GM23338 (cell line): ENCODE measurements at regions not wholly inside any gene's neighbourhood (a gene's known extent, or its start where the extent isn't known, plus 50 kb on each side); places are given as distances from the start of the nearest gene placed in this dataset.

Experiments used
- ATAC-seq: fragments of 200-7000 bp; cut with Tn5 transposase; 3 replicates; pipeline ENCODE4 v1.9.1; 2020
- DNase-seq: peaks from one replicate; pipeline ENCODE4 v3.0.0-alpha.2; 2015; ENCODE audit warnings: low spot score
- H2AFZ ChIP-seq: fragments of 200-600 bp; sonication (generic); 2 replicates; pipeline ENCODE4 v1.8.0; 2016; ENCODE audit warnings: antibody characterized with exemption, mild to moderate bottlenecking, moderate library complexity
- H3F3A ChIP-seq: fragments of 200-600 bp; sonication (generic); replicated peaks from 2 replicates; pipeline ENCODE4 v1.8.0; 2017; ENCODE audit warnings: antibody characterized with exemption, mixed run types, low read depth
- H3K27ac ChIP-seq: fragments of 200-600 bp; sonication (generic); 2 replicates; pipeline ENCODE4 v1.6.1; 2016; ENCODE audit warnings: low read depth
- H3K27me3 ChIP-seq: fragments of 200-600 bp; sonication (generic); 2 replicates; pipeline ENCODE4 v1.8.0; 2016; ENCODE audit warnings: mild to moderate bottlenecking, mixed run types, moderate library complexity; ENCODE audit not compliant: insufficient read depth
- H3K36me3 ChIP-seq: fragments of 200-600 bp; sonication (generic); 2 replicates; pipeline ENCODE4 v1.8.0; 2016; ENCODE audit warnings: mild to moderate bottlenecking; ENCODE audit not compliant: insufficient read depth
- H3K4me1 ChIP-seq: fragments of 200-600 bp; sonication (generic); 2 replicates; pipeline ENCODE4 v1.8.0; 2016; ENCODE audit warnings: mild to moderate bottlenecking, moderate library complexity; ENCODE audit not compliant: insufficient read depth
- H3K4me2 ChIP-seq: fragments of 200-600 bp; sonication (generic); 2 replicates; pipeline ENCODE4 v1.7.1; 2017; ENCODE audit warnings: mixed run types
- H3K4me3 ChIP-seq: fragments of 200-600 bp; sonication (generic); 2 replicates; pipeline ENCODE4 v1.6.1; 2016; ENCODE audit warnings: mixed run types
- H3K79me2 ChIP-seq: fragments of 200-600 bp; sonication (generic); replicated peaks from 2 replicates; pipeline ENCODE4 v1.8.0; 2017; ENCODE audit warnings: mild to moderate bottlenecking; ENCODE audit not compliant: insufficient read depth
- H3K9me2 ChIP-seq: fragments of 200-600 bp; sonication (generic); 2 replicates; pipeline ENCODE4 v1.8.0; 2017; ENCODE audit not compliant: insufficient read depth
- H4K20me1 ChIP-seq: fragments of 200-600 bp; sonication (generic); replicated peaks from 2 replicates; pipeline ENCODE4 v1.8.0; 2017; ENCODE audit warnings: mild to moderate bottlenecking; ENCODE audit not compliant: insufficient read depth
- H3K27ac Mint-ChIP-seq: 2 replicates; pipeline ENCODE4 v1.8.0; 2020; ENCODE audit warnings: inconsistent platforms, mild to moderate bottlenecking, moderate library complexity, mixed read lengths
- H3K27me3 Mint-ChIP-seq: 3 replicates; pipeline ENCODE4 v1.8.0; 2022; ENCODE audit warnings: low read depth, mild to moderate bottlenecking, moderate library complexity, mixed read lengths, inconsistent platforms; ENCODE audit not compliant: insufficient read depth, poor library complexity
- H3K36me3 Mint-ChIP-seq: 3 replicates; pipeline ENCODE4 v1.8.0; 2021; ENCODE audit warnings: low read depth, mild to moderate bottlenecking, inconsistent platforms, moderate library complexity, mixed read lengths
- H3K4me1 Mint-ChIP-seq: 3 replicates; pipeline ENCODE4 v1.8.0; 2020; ENCODE audit warnings: mild to moderate bottlenecking, inconsistent platforms, mixed read lengths
- H3K4me3 Mint-ChIP-seq: 3 replicates; pipeline ENCODE4 v1.8.0; 2021; ENCODE audit warnings: moderate library complexity, mild to moderate bottlenecking, inconsistent platforms, mixed read lengths
- H3K9me3 Mint-ChIP-seq: 3 replicates; pipeline ENCODE4 v1.8.0; 2020; ENCODE audit warnings: moderate library complexity, mild to moderate bottlenecking, inconsistent platforms, mixed read lengths
- CREB1 ChIP-seq: fragments of 250-450 bp; sonication (Bioruptor Pico); IDR thresholded peaks from 2 replicates; pipeline ENCODE4 v1.5.0; 2020; ENCODE audit warnings: low read depth, mild to moderate bottlenecking, moderate library complexity
- CTCF ChIP-seq, 2 experiments: fragments of 200-600 bp in 1 of 2; sonication (generic) in 1 of 2; conservative IDR thresholded peaks; 2 replicates each; pipeline versions ENCODE4 v1.5.1 to v1.6.1; 2016 to 2017; ENCODE audit warnings: antibody characterized with exemption in 2 of 2, low read depth in 2 of 2, mild to moderate bottlenecking in 2 of 2, moderate library complexity in 1 of 2
- EZH2phosphoT487 ChIP-seq: fragments of 200-600 bp; sonication (generic); IDR thresholded peaks from one replicate; pipeline ENCODE4 v1.8.1; 2018; ENCODE audit warnings: antibody characterized with exemption; ENCODE audit not compliant: unreplicated experiment
- JUNB ChIP-seq: IDR thresholded peaks from one replicate; pipeline ENCODE4 v1.6.1; 2016; ENCODE audit warnings: antibody characterized with exemption; ENCODE audit not compliant: unreplicated experiment
- NANOG ChIP-seq: IDR thresholded peaks from 2 replicates; pipeline ENCODE4 v1.6.1; 2016; ENCODE audit warnings: antibody characterized with exemption, borderline replicate concordance
- REST ChIP-seq: IDR thresholded peaks from one replicate; pipeline ENCODE4 v1.6.1; 2018; ENCODE audit warnings: antibody characterized with exemption; ENCODE audit not compliant: unreplicated experiment
- STAT1 ChIP-seq: IDR thresholded peaks from one replicate; pipeline ENCODE4 v1.6.1; 2016; ENCODE audit warnings: antibody characterized with exemption; ENCODE audit not compliant: unreplicated experiment
- ZNF114 ChIP-seq: fragments of 250-450 bp; sonication (Bioruptor Pico); IDR thresholded peaks from 2 replicates; pipeline ENCODE4 v1.5.0; 2020; ENCODE audit warnings: mild to moderate bottlenecking, moderate library complexity
- ZNF331 ChIP-seq: fragments of 250-450 bp; sonication (Bioruptor Pico); IDR thresholded peaks from 2 replicates; pipeline ENCODE4 v1.5.0; 2020; ENCODE audit warnings: low read depth, mild to moderate bottlenecking, moderate library complexity
- ZNF462 ChIP-seq: fragments of 250-450 bp; sonication (Bioruptor Pico); IDR thresholded peaks from 2 replicates; pipeline ENCODE4 v1.5.0; 2020; ENCODE audit warnings: mild to moderate bottlenecking, moderate library complexity

- no peaks in the 10 kb centered on the region for H3K36me3 Mint-ChIP-seq
- H3F3A ChIP-seq, result no peaks in the 10 kb centered on the region
- H2AFZ ChIP-seq, result no peak overlapping the region
- H3K27me3 ChIP-seq, result no peaks in the 10 kb centered on the region
- H3K4me1 Mint-ChIP-seq, result peaks cover 13% of the 10 kb centered on the region
- no peaks in the 10 kb centered on the region for H3K9me3 Mint-ChIP-seq
- H3K27me3 Mint-ChIP-seq, result peaks cover 1% of the 10 kb centered on the region
- peaks cover 9% of the 10 kb centered on the region for H3K4me1 ChIP-seq
- no peak overlapping the region for H3K4me2 ChIP-seq
- H3K79me2 ChIP-seq, result no peaks in the 10 kb centered on the region
- H3K27ac ChIP-seq, result no peak overlapping the region
- no peak overlapping the region for H3K27ac Mint-ChIP-seq
- no peak overlapping the region for H3K4me3 ChIP-seq
- no peak overlapping the region for H3K4me3 Mint-ChIP-seq
- DNase-seq, result no peak
- H3K36me3 ChIP-seq, result no peaks in the 10 kb centered on the region
- H4K20me1 ChIP-seq, result no peaks in the 10 kb centered on the region
- TF ChIP-seq EZH2phosphoT487 (no peak), NANOG (no peak), REST (no peak), ZNF331 (CRISPR knock-in tag) (no peak), STAT1 (no peak), ZNF114 (CRISPR knock-in tag) (no peak), ZNF462 (no peak), JUNB (no peak), CTCF (conservative IDR thresholded peaks at IDR 0.05; ENCODE audit: low read depth in 2 of 2) (no peak), CREB1 (CRISPR knock-in tag) (no peak)
- H3K9me2 ChIP-seq, result no peaks in the 10 kb centered on the region; the same call in 1 of the 2 replicates
- ATAC-seq, result no peak
These were observed 306.6 kb upstream of the N4BP1 start for GRCh38 chr16:48916566-48916965.
